ENCODE measurements at regions not wholly inside any gene's neighbourhood (a gene's known extent, or its start where the extent isn't known, plus 50 kb on each side); places are given as distances from the start of the nearest gene placed in this dataset.

GRCh38 chr2:203648273-203648672 lies 58.2 kb upstream of the CD28 start:
- Histone ChIP-seq H3K9me3 (replicated peaks; ENCODE audit: control insufficient read depth, insufficient read depth, low read length) (no peaks in the 10 kb centered on the region; the same call in 2 of the 3 replicates), H3K4me3 (no peak overlapping the region), H3K79me2 (ENCODE audit: control insufficient read depth, insufficient read depth, low read length) (no peaks in the 10 kb centered on the region), H3K9ac (ENCODE audit: control insufficient read depth, insufficient read depth, low read length) (no peak overlapping the region), H3K4me1 (ENCODE audit: control insufficient read depth, insufficient read depth, low read length) (no peaks in the 10 kb centered on the region), H3K36me3 (ENCODE audit: control insufficient read depth in 2 of 2, insufficient read depth in 2 of 2, low read length in 1 of 2) (no peaks in the 10 kb centered on the region), H3K27me3 (replicated peaks in 1 of 2; ENCODE audit: control insufficient read depth in 2 of 2, insufficient read depth in 2 of 2, low read length in 1 of 2) (0 out of 4 replicates have a peak, but pooled peaks cover 0 to 2% of the 10 kb centered on the region in 2 experiments), H3K27ac (ENCODE audit: control insufficient read depth, insufficient read depth) (no peak overlapping the region), H3K4me2 (ENCODE audit: control insufficient read depth, insufficient read depth) (no peak overlapping the region), H2AFZ (ENCODE audit: control insufficient read depth, low read depth, low read length) (no peak overlapping the region), H4K20me1 (ENCODE audit: control insufficient read depth, insufficient read depth) (no peaks in the 10 kb centered on the region)
- ChIA-PET CTCF (no interaction called here), RAD21 (ENCODE audit: unreplicated experiment) (no interaction called here), POLR2A (no interaction called here), SMC1A (ENCODE audit: uncharacterized antibody, unreplicated experiment) (no interaction called here)
- intact Hi-C loops (cut with micrococcal nuclease; ENCODE audit: unreplicated experiment) = no loop called here
- no peak for FAIRE-seq
- DNase-seq (ENCODE audit: low read depth, low spot score) = no peak
- TF ChIP-seq E2F8 (IDR thresholded peaks at IDR 0.05; ENCODE audit: low read depth, partially characterized antibody) (no peak), SREBF1 (IDR thresholded peaks at IDR 0.05; ENCODE audit: low read length) (no peak), STAT3 (IDR thresholded peaks at IDR 0.05; ENCODE audit: low read depth, low read length) (no peak), ZBED1 (IDR thresholded peaks at IDR 0.05; ENCODE audit: borderline replicate concordance) (no peak), NFXL1 (IDR thresholded peaks at IDR 0.05; ENCODE audit: borderline replicate concordance) (no peak), ZZZ3 (IDR thresholded peaks at IDR 0.05; ENCODE audit: control insufficient read depth, insufficient read length, low read depth) (no peak), SMARCA5 (IDR thresholded peaks at IDR 0.05) (no peak), CHD2 (IDR thresholded peaks at IDR 0.05; ENCODE audit: borderline replicate concordance, low read depth, low read length) (no peak), REST (IDR thresholded peaks at IDR 0.05; ENCODE audit: low read depth, low read length) (no peak), SIN3A (IDR thresholded peaks at IDR 0.05; ENCODE audit: low read depth, low read length) (no peak), TCF12 (IDR thresholded peaks at IDR 0.05; ENCODE audit: low read depth, low read length) (no peak), CBX3 (IDR thresholded peaks at IDR 0.05; ENCODE audit: borderline replicate concordance, low read depth) (no peak), ZSCAN29 (IDR thresholded peaks at IDR 0.05) (no peak), SIX5 (IDR thresholded peaks at IDR 0.05; ENCODE audit: low read depth, low read length, severe bottlenecking) (no peak), USF2 (IDR thresholded peaks at IDR 0.05; ENCODE audit: borderline replicate concordance, low read depth, low read length) (no peak), BHLHE40 (IDR thresholded peaks at IDR 0.05; ENCODE audit: borderline replicate concordance in 1 of 2, low read depth in 2 of 2, low read length in 1 of 2) (no peak)
- BruUV-seq (replicated peaks) = no TSS peak
- no peak for ATAC-seq
- 100% methylated on average over 2 of the region's 2 CpGs for WGBS (ENCODE audit: insufficient coverage, insufficient replicate concordance, low lambda C conversion rate, missing lambda C conversion rate)
- in situ Hi-C loops (cut with MboI) = no loop called here

Measured in GM12878 (cell line).